K562 (cell line): ENCODE measurements at regions not wholly inside any gene's neighbourhood (a gene's known extent, or its start where the extent isn't known, plus 50 kb on each side); places are given as distances from the start of the nearest gene placed in this dataset.

Source experiments
- ATAC-seq: fragments of 200-7000 bp; cut with Tn5 transposase; 3 replicates; pipeline ENCODE4 v1.9.1; 2020; ENCODE audit warnings: moderate library complexity
- BruUV-seq: library from RNA; stranded (reverse); fragments of 400-500 nt; replicated peaks from 2 replicates; lab custom pipeline; 2021; lab: Mats Ljungman, UMichigan
- CTCF ChIA-PET: fragments of 300-600 bp; formaldehyde crosslinking; extraction: SDS; loops from one replicate; lab custom pipeline; 2021; ENCODE audit warnings: low intra/inter-chr PET ratio; lab: Yijun Ruan, JAX
- POLR2A ChIA-PET: fragments of 300-600, 350-650 bp; sonication (Branson Sonifier 250); formaldehyde crosslinking; extraction: SDS; loops from one replicate; lab custom pipeline; 2021; ENCODE audit warnings: antibody characterized with exemption, inconsistent platforms; lab: Yijun Ruan, JAX
- DNase-seq, 4 experiments: peaks; one replicate each; pipeline versions ENCODE4 v3.0.0 to v3.0.0-alpha.2; 2011 to 2018; ENCODE audit warnings: low spot score in 3 of 4, mixed read lengths in 3 of 4; ENCODE audit errors: extremely low read depth in 1 of 4
- FAIRE-seq: peaks from 2 replicates; lab custom pipeline; 2011; peaks lifted over from hg19 to GRCh38; lab: Jason Lieb, UNC
- H2AFZ ChIP-seq: 2 replicates; pipeline ENCODE4 v1.6.0; 2011; ENCODE audit warnings: low read depth, low read length, control low read depth, inconsistent platforms
- H3K27ac ChIP-seq: fragments of 200-600 bp; 3 replicates; pipeline ENCODE4 v1.8.0; 2011; ENCODE audit warnings: low read depth, mild to moderate bottlenecking, control low read depth, inconsistent platforms, low read length, moderate library complexity, mixed read lengths; ENCODE audit errors: extremely low read depth
- H3K27me3 ChIP-seq, 2 experiments: fragments of 300-600 bp in 1 of 2; 2 replicates in 1 of 2; 3 replicates in 1 of 2; pipeline versions ENCODE4 v1.6.0 to v1.8.0; 2011; ENCODE audit warnings: inconsistent platforms in 2 of 2, low read length in 2 of 2, mild to moderate bottlenecking in 1 of 2, mixed read lengths in 1 of 2, moderate library complexity in 1 of 2; ENCODE audit not compliant: control insufficient read depth in 2 of 2, insufficient read depth in 2 of 2
- H3K36me3 ChIP-seq: fragments of 300-600 bp; 3 replicates; pipeline ENCODE4 v1.8.0; 2011; ENCODE audit warnings: mild to moderate bottlenecking, low read length, inconsistent platforms; ENCODE audit not compliant: control insufficient read depth, insufficient read depth
- H3K4me1 ChIP-seq, 2 experiments: fragments of 200-600 bp in 1 of 2; replicated peaks in 1 of 2; 2 replicates in 1 of 2; 3 replicates in 1 of 2; pipeline versions ENCODE4 v1.5.1 to v1.8.0; 2011; ENCODE audit warnings: inconsistent platforms in 2 of 2, low read length in 2 of 2, mild to moderate bottlenecking in 1 of 2, mixed read lengths in 1 of 2, moderate library complexity in 1 of 2; ENCODE audit not compliant: control insufficient read depth in 2 of 2, insufficient read depth in 2 of 2
- H3K4me2 ChIP-seq: 2 replicates; pipeline ENCODE4 v1.6.1; 2011; ENCODE audit warnings: low read length, control low read depth, inconsistent platforms, mixed read lengths; ENCODE audit not compliant: insufficient read depth
- H3K4me3 ChIP-seq: fragments of 200-600 bp; sonication (generic), shearing (Covaris generic); 2 replicates; pipeline ENCODE4 v1.5.1; 2016; ENCODE audit warnings: control low read depth, inconsistent platforms
- H3K79me2 ChIP-seq: fragments of 200-600 bp; 3 replicates; pipeline ENCODE4 v1.8.0; 2011; ENCODE audit warnings: low read length, inconsistent platforms; ENCODE audit not compliant: control insufficient read depth, insufficient read depth
- H3K9ac ChIP-seq, 2 experiments: 2 replicates each; pipeline versions ENCODE4 v1.6.0 to v1.6.1; 2011; ENCODE audit warnings: low read depth in 2 of 2, low read length in 2 of 2, control low read depth in 1 of 2, inconsistent platforms in 1 of 2, mild to moderate bottlenecking in 1 of 2, mixed read lengths in 1 of 2; ENCODE audit not compliant: insufficient read depth in 1 of 2
- H3K9me1 ChIP-seq: one replicate; pipeline ENCODE4 v1.6.0; 2011; ENCODE audit warnings: inconsistent platforms, mild to moderate bottlenecking, low read length, moderate library complexity; ENCODE audit not compliant: control insufficient read depth, insufficient read depth
- H3K9me3 ChIP-seq: replicated peaks from 2 replicates; pipeline ENCODE4 v1.5.1; 2011; ENCODE audit warnings: low read depth, low read length, inconsistent platforms; ENCODE audit not compliant: control insufficient read depth, insufficient read depth
- H4K20me1 ChIP-seq: replicated peaks from 2 replicates; pipeline ENCODE4 v1.6.1; 2011; ENCODE audit warnings: low read length, inconsistent platforms, mixed read lengths; ENCODE audit not compliant: control insufficient read depth, insufficient read depth
- KDM5B ChIP-seq: fragments of 200-600 bp; sonication (generic); IDR thresholded peaks from 2 replicates; pipeline ENCODE4 v1.6.1; 2012; ENCODE audit warnings: low read depth, mild to moderate bottlenecking, moderate library complexity, low read length, control low read depth, inconsistent platforms; ENCODE audit not compliant: insufficient replicate concordance
- MAFG ChIP-seq: fragments of 450-650 bp; conservative IDR thresholded peaks from 2 replicates; pipeline ENCODE4 v1.6.1; 2016; ENCODE audit warnings: missing genetic modification characterization, missing compliant biosample characterization
- SOX6 ChIP-seq: fragments of 450-650 bp; IDR thresholded peaks from 2 replicates; pipeline ENCODE4 v1.6.1; 2014; ENCODE audit warnings: mild to moderate bottlenecking
- YY1 ChIP-seq, 3 experiments: IDR thresholded peaks; 2 replicates each; pipeline ENCODE4 v1.6.1; 2011; ENCODE audit warnings: low read length in 2 of 3, mild to moderate bottlenecking in 2 of 3, moderate library complexity in 2 of 3, borderline replicate concordance in 1 of 3, control low read depth in 1 of 3, low read depth in 1 of 3; ENCODE audit not compliant: insufficient read depth in 3 of 3, insufficient replicate concordance in 2 of 3, control insufficient read depth in 1 of 3, insufficient read length in 1 of 3; ENCODE audit errors: extremely low read depth in 1 of 3
- ZNF175 ChIP-seq: fragments of 200-800 bp; sonication (Bioruptor generic); IDR thresholded peaks from 2 replicates; pipeline ENCODE4 v1.6.1; 2016; ENCODE audit warnings: low read depth, mild to moderate bottlenecking, missing genetic modification characterization, missing compliant biosample characterization
- ZNF551 ChIP-seq: fragments of 250-450 bp; sonication (Bioruptor Pico); IDR thresholded peaks from 2 replicates; pipeline ENCODE4 v1.5.0; 2021; ENCODE audit warnings: mild to moderate bottlenecking, moderate library complexity
- WGBS: fragments of 100-300 bp; shearing (Covaris generic); methylation state at CpG from one replicate; pipeline ENCODE4 v1.1.6; 2016; ENCODE audit warnings: low coverage, mixed read lengths; ENCODE audit not compliant: insufficient coverage; ENCODE audit errors: missing lambda C conversion rate; 5-methylcytosine and 5-hydroxymethylcytosine counted together
- in situ Hi-C: fragments of 300-500 bp; cut with MboI; formaldehyde crosslinking; loops from 4 replicates; pipeline ENCODE4 v1.15.0; 2018; ENCODE audit warnings: inconsistent platforms, mixed read lengths
- intact Hi-C: fragments of 100-400 bp; cut with micrococcal nuclease; formaldehyde crosslinking; loops from 2 replicates; pipeline ENCODE4 v1.14.2; 2022
- TF ChIP-seq, protein P1 (sequence below): IDR thresholded peaks from 2 replicates; pipeline ENCODE4 v1.6.1; 2014; ENCODE audit warnings: antibody characterized with exemption

DNA sequence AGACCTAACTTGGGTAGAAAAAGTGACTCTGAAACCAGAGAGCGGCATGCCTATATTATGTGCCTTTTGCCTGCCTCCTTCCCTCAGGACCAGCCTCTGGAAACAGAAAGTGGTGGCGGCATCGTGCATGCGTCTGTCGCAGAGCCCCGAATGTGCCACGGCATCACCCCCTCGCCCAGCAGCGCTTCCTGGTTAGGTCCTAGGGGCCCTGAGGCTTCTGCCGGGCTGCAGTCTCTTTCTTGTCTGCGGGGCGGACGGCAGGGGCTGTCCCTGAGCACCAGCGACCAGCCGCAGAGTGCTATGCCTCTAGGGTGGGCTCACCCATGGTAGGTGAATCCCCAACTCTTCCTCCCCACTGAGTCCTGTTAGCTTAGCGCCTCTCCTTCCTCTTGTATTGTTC, 68.7 kb downstream of the VSIG4 start:
- WGBS = 71% methylated on average over 10 of the region's 16 CpGs

More for the DNA sequence above, 68.7 kb downstream of the VSIG4 start:
- TF ChIP-seq KDM5B (no peak), YY1 (IDR thresholded peaks at IDR 0.05; ENCODE audit: borderline replicate concordance in 1 of 3, control insufficient read depth in 1 of 3, extremely low read depth in 1 of 3, insufficient read depth in 3 of 3, insufficient read length in 1 of 3, insufficient replicate concordance in 2 of 3, low read depth in 1 of 3, low read length in 2 of 3) (no peak), ZNF175 (no peak), SOX6 (no peak), MAFG (tag) (no peak), ZNF551 (CRISPR knock-in tag) (no peak)
- TF ChIP-seq, protein P1, sequence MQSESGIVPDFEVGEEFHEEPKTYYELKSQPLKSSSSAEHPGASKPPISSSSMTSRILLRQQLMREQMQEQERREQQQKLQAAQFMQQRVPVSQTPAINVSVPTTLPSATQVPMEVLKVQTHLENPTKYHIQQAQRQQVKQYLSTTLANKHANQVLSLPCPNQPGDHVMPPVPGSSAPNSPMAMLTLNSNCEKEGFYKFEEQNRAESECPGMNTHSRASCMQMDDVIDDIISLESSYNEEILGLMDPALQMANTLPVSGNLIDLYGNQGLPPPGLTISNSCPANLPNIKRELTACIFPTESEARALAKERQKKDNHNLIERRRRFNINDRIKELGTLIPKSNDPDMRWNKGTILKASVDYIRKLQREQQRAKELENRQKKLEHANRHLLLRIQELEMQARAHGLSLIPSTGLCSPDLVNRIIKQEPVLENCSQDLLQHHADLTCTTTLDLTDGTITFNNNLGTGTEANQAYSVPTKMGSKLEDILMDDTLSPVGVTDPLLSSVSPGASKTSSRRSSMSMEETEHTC = no peak
- no peaks in the 10 kb centered on the region for H3K79me2 ChIP-seq
- DNase-seq (no peak), ATAC-seq (peak; percentile 44; the same call in 2 of the 3 replicates), FAIRE-seq (no peak)
- no peak overlapping the region for H3K4me3 ChIP-seq
- H2AFZ ChIP-seq = peak overlapping the region; percentile 51
- H3K27ac ChIP-seq = no peak overlapping the region
- ChIA-PET CTCF (no interaction called here), POLR2A (interaction anchor here (1.3 kb wide), 1 partner anchor 52 kb away, joined by 3 read pairs; no protein-coding TSS in a partner anchor)
- no peaks in the 10 kb centered on the region for H3K9me1 ChIP-seq
- no peaks in the 10 kb centered on the region for H3K9me3 ChIP-seq
- no peak overlapping the region for H3K4me2 ChIP-seq
- intact Hi-C loops = no loop called here
- no TSS peak for BruUV-seq
- no peak overlapping the region for H3K9ac ChIP-seq
- H4K20me1 ChIP-seq = no peaks in the 10 kb centered on the region
- H3K36me3 ChIP-seq = no peaks in the 10 kb centered on the region
- peaks cover 0 to 4% of the 10 kb centered on the region in 2 experiments; a peak in 1 of 5 replicates for H3K4me1 ChIP-seq
- in situ Hi-C loops = no loop called here
- H3K27me3 ChIP-seq = no peaks in the 10 kb centered on the region
